Ishikawa (cell line): ENCODE measurements at regions not wholly inside any gene's neighbourhood (a gene's known extent, or its start where the extent isn't known, plus 50 kb on each side); places are given as distances from the start of the nearest gene placed in this dataset.

Source experiments
- CEBPB ChIP-seq: IDR thresholded peaks from 2 replicates; pipeline ENCODE4 v1.6.1; 2012
- CREB1 ChIP-seq: IDR thresholded peaks from 2 replicates; pipeline ENCODE4 v1.6.1; 2012; ENCODE audit warnings: low read depth
- EGR1 ChIP-seq: IDR thresholded peaks from 2 replicates; pipeline ENCODE4 v1.6.1; 2012
- EP300 ChIP-seq: IDR thresholded peaks from 2 replicates; pipeline ENCODE4 v1.6.1; 2012; ENCODE audit warnings: borderline replicate concordance
- FOXM1 ChIP-seq: IDR thresholded peaks from 2 replicates; pipeline ENCODE4 v1.6.1; 2012; ENCODE audit warnings: low read depth, borderline replicate concordance
- MAX ChIP-seq: IDR thresholded peaks from 2 replicates; pipeline ENCODE4 v1.6.1; 2012
- NFIC ChIP-seq: IDR thresholded peaks from 2 replicates; pipeline ENCODE4 v1.6.1; 2012
- RAD21 ChIP-seq: IDR thresholded peaks from 2 replicates; pipeline ENCODE4 v1.6.1; 2012; ENCODE audit warnings: low read depth
- REST ChIP-seq: IDR thresholded peaks from 2 replicates; pipeline ENCODE4 v1.6.1; 2012; ENCODE audit warnings: low read depth, mild to moderate bottlenecking
- TAF1 ChIP-seq: IDR thresholded peaks from 2 replicates; pipeline ENCODE4 v1.6.1; 2012; ENCODE audit warnings: low read depth, mild to moderate bottlenecking
- TCF12 ChIP-seq: IDR thresholded peaks from 2 replicates; pipeline ENCODE4 v1.6.1; 2012; ENCODE audit warnings: low read depth
- TEAD4 ChIP-seq: IDR thresholded peaks from 2 replicates; pipeline ENCODE4 v1.6.1; 2012
- USF1 ChIP-seq: IDR thresholded peaks from 2 replicates; pipeline ENCODE4 v1.6.1; 2012
- YY1 ChIP-seq: IDR thresholded peaks from 2 replicates; pipeline ENCODE4 v1.6.1; 2012; ENCODE audit warnings: low read depth
- ZBTB7A ChIP-seq: IDR thresholded peaks from 2 replicates; pipeline ENCODE4 v1.6.1; 2012; ENCODE audit warnings: low read depth

- TF ChIP-seq RAD21 = no peak
- TF ChIP-seq EP300 = no peak
- TF ChIP-seq CREB1 = no peak
- TF ChIP-seq TEAD4 = no peak
- no peak for TF ChIP-seq TAF1
- no peak for TF ChIP-seq NFIC
- TF ChIP-seq TCF12 = no peak
- no peak for TF ChIP-seq CEBPB
- TF ChIP-seq YY1 = no peak
- TF ChIP-seq ZBTB7A = no peak
- no peak for TF ChIP-seq REST
- no peak for TF ChIP-seq MAX
- TF ChIP-seq USF1 = no peak
- no peak for TF ChIP-seq EGR1
Observed at GRCh38 chr2:21489080-21489479, 365.3 kb downstream of the TDRD15 start.

GRCh38 chr2:21498016-21498415 is 374.2 kb downstream of the TDRD15 start:
- TF ChIP-seq ZBTB7A (no peak), RAD21 (no peak), FOXM1 (no peak), NFIC (no peak)

GRCh38 chr2:21500401-21500945 is 376.7 kb downstream of the TDRD15 start:
- no peak for TF ChIP-seq TCF12
- no peak for TF ChIP-seq FOXM1
- TF ChIP-seq MAX = no peak
- no peak for TF ChIP-seq TAF1
- TF ChIP-seq REST = no peak
- TF ChIP-seq CEBPB = no peak
- no peak for TF ChIP-seq YY1
- no peak for TF ChIP-seq ZBTB7A
- TF ChIP-seq USF1 = no peak
- TF ChIP-seq TEAD4 = no peak

- TF ChIP-seq RAD21 = no peak
- TF ChIP-seq EP300 = no peak
- no peak for TF ChIP-seq CREB1
- no peak for TF ChIP-seq MAX
- no peak for TF ChIP-seq TCF12
- no peak for TF ChIP-seq TAF1
- TF ChIP-seq TEAD4 = no peak
- no peak for TF ChIP-seq EGR1
- no peak for TF ChIP-seq USF1
- no peak for TF ChIP-seq FOXM1
- no peak for TF ChIP-seq REST
- no peak for TF ChIP-seq YY1
- no peak for TF ChIP-seq CEBPB
- no peak for TF ChIP-seq NFIC
Observed at GRCh38 chr2:21501376-21502027, 377.7 kb downstream of the TDRD15 start.
